C4-2B (cell line): ENCODE measurements at regions not wholly inside any gene's neighbourhood (a gene's known extent, or its start where the extent isn't known, plus 50 kb on each side); places are given as distances from the start of the nearest gene placed in this dataset.

Source experiments
- ZFX ChIP-seq: fragments of 450-650 bp; IDR thresholded peaks from 2 replicates; pipeline ENCODE4 v1.6.1; 2017
- TF ChIP-seq, protein P1 (sequence below): fragments of 450-650 bp; conservative IDR thresholded peaks from 2 replicates; pipeline ENCODE4 v1.5.1; 2017; ENCODE audit warnings: mild to moderate bottlenecking

DNA sequence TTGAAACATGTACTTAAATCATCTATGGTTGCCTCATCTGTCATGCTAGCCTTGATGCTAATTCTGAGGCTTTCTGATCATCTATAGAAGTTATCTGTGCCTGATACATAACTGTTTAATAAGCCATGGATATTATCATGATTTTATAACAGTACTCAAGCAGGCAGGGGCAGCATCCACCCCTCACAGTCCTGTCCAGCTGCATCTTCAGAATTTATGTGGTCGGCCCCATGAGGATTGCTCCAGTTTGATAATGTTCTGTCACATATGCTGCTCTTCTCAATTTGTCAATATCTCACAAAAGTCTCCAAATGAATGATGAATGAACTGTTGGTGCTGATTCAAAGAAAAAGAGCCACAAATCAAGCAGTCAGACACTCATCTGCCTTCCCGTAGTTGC is 335.1 kb upstream of the POM121L12 start:
- TF ChIP-seq, protein P1, sequence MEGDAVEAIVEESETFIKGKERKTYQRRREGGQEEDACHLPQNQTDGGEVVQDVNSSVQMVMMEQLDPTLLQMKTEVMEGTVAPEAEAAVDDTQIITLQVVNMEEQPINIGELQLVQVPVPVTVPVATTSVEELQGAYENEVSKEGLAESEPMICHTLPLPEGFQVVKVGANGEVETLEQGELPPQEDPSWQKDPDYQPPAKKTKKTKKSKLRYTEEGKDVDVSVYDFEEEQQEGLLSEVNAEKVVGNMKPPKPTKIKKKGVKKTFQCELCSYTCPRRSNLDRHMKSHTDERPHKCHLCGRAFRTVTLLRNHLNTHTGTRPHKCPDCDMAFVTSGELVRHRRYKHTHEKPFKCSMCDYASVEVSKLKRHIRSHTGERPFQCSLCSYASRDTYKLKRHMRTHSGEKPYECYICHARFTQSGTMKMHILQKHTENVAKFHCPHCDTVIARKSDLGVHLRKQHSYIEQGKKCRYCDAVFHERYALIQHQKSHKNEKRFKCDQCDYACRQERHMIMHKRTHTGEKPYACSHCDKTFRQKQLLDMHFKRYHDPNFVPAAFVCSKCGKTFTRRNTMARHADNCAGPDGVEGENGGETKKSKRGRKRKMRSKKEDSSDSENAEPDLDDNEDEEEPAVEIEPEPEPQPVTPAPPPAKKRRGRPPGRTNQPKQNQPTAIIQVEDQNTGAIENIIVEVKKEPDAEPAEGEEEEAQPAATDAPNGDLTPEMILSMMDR = no peak
- TF ChIP-seq ZFX = no peak
